CD4-positive, CD25-positive, alpha-beta regulatory T cell (primary cell): ENCODE measurements at regions not wholly inside any gene's neighbourhood (a gene's known extent, or its start where the extent isn't known, plus 50 kb on each side); places are given as distances from the start of the nearest gene placed in this dataset.
"Not testable (repeated sequence)": the region's sequence is repeated elsewhere in the genome, so short reads cannot be mapped to it uniquely, and the experiment has no call there.

Experiments used
- ATAC-seq, 2 donors: fragments of 150-1000 bp; cut with Tn5 transposase; one replicate each; pipeline ENCODE4 v1.10.0; 2021; ENCODE audit warnings: low read depth in 2 of 2, moderate number of reproducible peaks in 2 of 2, moderate library complexity in 1 of 2
- DNase-seq, 3 donors: peaks; one replicate each; pipeline versions ENCODE4 v3.0.0 to v3.0.0-alpha.2; 2012 to 2022; ENCODE audit warnings: mixed read lengths in 1 of 3
- H3K27ac ChIP-seq: one replicate; pipeline ENCODE4 v1.7.0; 2013; ENCODE audit warnings: mild to moderate bottlenecking, low read length; ENCODE audit not compliant: insufficient read depth, poor library complexity, severe bottlenecking
- H3K27me3 ChIP-seq: one replicate; pipeline ENCODE4 v1.7.0; 2013; ENCODE audit warnings: low read length; ENCODE audit not compliant: control insufficient read depth, insufficient read depth
- H3K36me3 ChIP-seq: one replicate; pipeline ENCODE4 v1.7.0; 2013; ENCODE audit warnings: mild to moderate bottlenecking, low read length, moderate library complexity; ENCODE audit not compliant: control insufficient read depth, insufficient read depth
- H3K4me1 ChIP-seq: 2 replicates; pipeline ENCODE4 v1.7.0; 2013; ENCODE audit warnings: mild to moderate bottlenecking, low read length; ENCODE audit not compliant: insufficient read depth, control insufficient read depth, poor library complexity, severe bottlenecking
- H3K4me3 ChIP-seq: one replicate; pipeline ENCODE4 v1.7.0; 2013; ENCODE audit warnings: low read depth, mild to moderate bottlenecking, low read length, moderate library complexity
- H3K9me3 ChIP-seq, 2 experiments: 1 replicate in 1 of 2; 2 replicates in 1 of 2; pipeline ENCODE4 v1.7.0; 2013; ENCODE audit warnings: low read length in 2 of 2, mild to moderate bottlenecking in 1 of 2, moderate library complexity in 1 of 2; ENCODE audit not compliant: control insufficient read depth in 2 of 2
- H3K27ac Mint-ChIP-seq, 3 donors: one replicate each; pipeline ENCODE4 v1.8.0; 2020 to 2022; ENCODE audit warnings: mild to moderate bottlenecking in 3 of 3, mixed read lengths in 3 of 3, moderate library complexity in 2 of 3
- H3K27me3 Mint-ChIP-seq: one replicate; pipeline ENCODE4 v1.8.0; 2022; ENCODE audit warnings: mild to moderate bottlenecking, mixed read lengths
- H3K36me3 Mint-ChIP-seq: one replicate; pipeline ENCODE4 v1.8.0; 2020; ENCODE audit warnings: mixed read lengths
- H3K4me1 Mint-ChIP-seq, 4 donors: one replicate each; pipeline ENCODE4 v1.8.0; 2020 to 2022; ENCODE audit warnings: mixed read lengths in 4 of 4, mild to moderate bottlenecking in 1 of 4
- H3K4me3 Mint-ChIP-seq, 4 donors: one replicate each; pipeline ENCODE4 v1.8.0; 2020 to 2022; ENCODE audit warnings: mild to moderate bottlenecking in 4 of 4, mixed read lengths in 4 of 4, moderate library complexity in 3 of 4
- H3K9me3 Mint-ChIP-seq, 7 donors: one replicate each; pipeline ENCODE4 v1.8.0; 2020 to 2022; ENCODE audit warnings: mixed read lengths in 7 of 7, mild to moderate bottlenecking in 3 of 7, moderate library complexity in 2 of 7

GRCh38 chr17:77064598-77064997 lies 76.2 kb upstream of the SEC14L1 start:
- H3K36me3 ChIP-seq: no peaks in the 10 kb centered on the region
- Mint-ChIP-seq H3K9me3 (no peaks in the 10 kb centered on the region), H3K36me3 (peaks cover 3% of the 10 kb centered on the region), H3K4me3 (no peak overlapping the region), H3K4me1 (peaks cover 0 to 2% (median 0%) of the 10 kb centered on the region in 4 donors), H3K27me3 (peaks cover 40% of the 10 kb centered on the region), H3K27ac (no peak overlapping the region)
- no peak overlapping the region for H3K4me3 ChIP-seq
- DNase-seq: no peak
- no peaks in the 10 kb centered on the region for H3K4me1 ChIP-seq
- no peaks in the 10 kb centered on the region for H3K9me3 ChIP-seq
- no peak for ATAC-seq
- no peak overlapping the region for H3K27ac ChIP-seq
- peaks cover 7% of the 10 kb centered on the region for H3K27me3 ChIP-seq

GRCh38 chr17:77066165-77066564 lies 74.6 kb upstream of the SEC14L1 start:
- no peak overlapping the region for H3K27ac Mint-ChIP-seq
- peaks cover 34% of the 10 kb centered on the region for H3K27me3 Mint-ChIP-seq
- H3K36me3 Mint-ChIP-seq: peaks cover 3% of the 10 kb centered on the region
- no peak overlapping the region for H3K4me3 ChIP-seq
- H3K4me1 ChIP-seq: no peaks in the 10 kb centered on the region
- H3K4me1 Mint-ChIP-seq: peaks cover 0 to 2% (median 0%) of the 10 kb centered on the region in 4 donors
- peaks cover 7% of the 10 kb centered on the region for H3K27me3 ChIP-seq
- H3K9me3 Mint-ChIP-seq: no peaks in the 10 kb centered on the region
- H3K9me3 ChIP-seq: no peaks in the 10 kb centered on the region
- H3K27ac ChIP-seq: no peak overlapping the region
- ATAC-seq (no peak), DNase-seq (no peak)
- H3K36me3 ChIP-seq: no peaks in the 10 kb centered on the region
- H3K4me3 Mint-ChIP-seq: no peak overlapping the region

- not testable (repeated sequence) for H3K27me3 ChIP-seq, H3K4me1 ChIP-seq, H3K4me3 ChIP-seq, H3K27ac Mint-ChIP-seq, H3K4me3 Mint-ChIP-seq, H3K9me3 Mint-ChIP-seq, H3K4me1 Mint-ChIP-seq, H3K9me3 ChIP-seq, H3K27ac ChIP-seq, H3K36me3 Mint-ChIP-seq, H3K36me3 ChIP-seq
- ATAC-seq (peak in 1 of 2 donors; percentile 55), DNase-seq (peak; percentile 18 to 48 (median 30))
- H3K27me3 Mint-ChIP-seq: peaks cover 40% of the 10 kb centered on the region
Observed at GRCh38 chr17:77066726-77067409, 73.9 kb upstream of the SEC14L1 start.

- ATAC-seq (no peak), DNase-seq (no peak)
- Mint-ChIP-seq H3K4me1 (peaks cover 0 to 2% (median 0%) of the 10 kb centered on the region in 4 donors), H3K9me3 (no peaks in the 10 kb centered on the region), H3K4me3 (no peak overlapping the region), H3K36me3 (peaks cover 3% of the 10 kb centered on the region), H3K27me3 (peaks cover 51% of the 10 kb centered on the region), H3K27ac (no peak overlapping the region)
- no peaks in the 10 kb centered on the region for H3K36me3 ChIP-seq
- H3K4me3 ChIP-seq: no peak overlapping the region
- H3K27me3 ChIP-seq: peaks cover 10% of the 10 kb centered on the region
- H3K27ac ChIP-seq: no peak overlapping the region
- no peaks in the 10 kb centered on the region for H3K9me3 ChIP-seq
- no peaks in the 10 kb centered on the region for H3K4me1 ChIP-seq
Observed at GRCh38 chr17:77068915-77069314, 71.9 kb upstream of the SEC14L1 start.

GRCh38 chr17:77070888-77071279 lies 69.9 kb upstream of the SEC14L1 start:
- H3K4me1 Mint-ChIP-seq: peaks cover 0 to 2% (median 0%) of the 10 kb centered on the region in 4 donors
- H3K27me3 ChIP-seq: peaks cover 10% of the 10 kb centered on the region
- no peak overlapping the region for H3K4me3 ChIP-seq
- H3K9me3 Mint-ChIP-seq: no peaks in the 10 kb centered on the region
- H3K36me3 Mint-ChIP-seq: peaks cover 6% of the 10 kb centered on the region
- H3K36me3 ChIP-seq: no peaks in the 10 kb centered on the region
- no peaks in the 10 kb centered on the region for H3K9me3 ChIP-seq
- ATAC-seq: no peak
- no peaks in the 10 kb centered on the region for H3K4me1 ChIP-seq
- no peak overlapping the region for H3K27ac Mint-ChIP-seq
- no peak overlapping the region for H3K27ac ChIP-seq
- no peak overlapping the region for H3K4me3 Mint-ChIP-seq
- no peak for DNase-seq
- H3K27me3 Mint-ChIP-seq: peaks cover 44% of the 10 kb centered on the region

GRCh38 chr17:77071925-77072490 lies 68.8 kb upstream of the SEC14L1 start:
- Mint-ChIP-seq H3K9me3 (no peaks in the 10 kb centered on the region), H3K4me1 (no peaks in the 10 kb centered on the region), H3K36me3 (peaks cover 3% of the 10 kb centered on the region), H3K27ac (no peak overlapping the region), H3K27me3 (peaks cover 38% of the 10 kb centered on the region), H3K4me3 (no peak overlapping the region)
- H3K4me3 ChIP-seq: no peak overlapping the region
- no peaks in the 10 kb centered on the region for H3K9me3 ChIP-seq
- DNase-seq: no peak
- no peaks in the 10 kb centered on the region for H3K36me3 ChIP-seq
- H3K4me1 ChIP-seq: no peaks in the 10 kb centered on the region
- H3K27me3 ChIP-seq: peaks cover 10% of the 10 kb centered on the region
- H3K27ac ChIP-seq: no peak overlapping the region
- no peak for ATAC-seq

GRCh38 chr17:77072670-77073069 lies 68.1 kb upstream of the SEC14L1 start:
- H3K4me3 Mint-ChIP-seq: no peak overlapping the region
- DNase-seq (no peak), ATAC-seq (no peak)
- peaks cover 36% of the 10 kb centered on the region for H3K27me3 Mint-ChIP-seq
- H3K9me3 Mint-ChIP-seq: no peaks in the 10 kb centered on the region
- H3K36me3 ChIP-seq: no peaks in the 10 kb centered on the region
- H3K4me1 Mint-ChIP-seq: no peaks in the 10 kb centered on the region
- H3K27me3 ChIP-seq: peaks cover 10% of the 10 kb centered on the region
- H3K36me3 Mint-ChIP-seq: peaks cover 3% of the 10 kb centered on the region
- no peak overlapping the region for H3K27ac Mint-ChIP-seq
- H3K9me3 ChIP-seq: no peaks in the 10 kb centered on the region
- H3K27ac ChIP-seq: no peak overlapping the region
- H3K4me3 ChIP-seq: no peak overlapping the region
- no peaks in the 10 kb centered on the region for H3K4me1 ChIP-seq

- H3K9me3 Mint-ChIP-seq: no peaks in the 10 kb centered on the region
Observed at GRCh38 chr17:77074681-77075080, 66.1 kb upstream of the SEC14L1 start.

More at GRCh38 chr17:77074681-77075080, 66.1 kb upstream of the SEC14L1 start:
- H3K36me3 ChIP-seq: no peaks in the 10 kb centered on the region
- H3K27me3 Mint-ChIP-seq: peaks cover 20% of the 10 kb centered on the region
- no peak overlapping the region for H3K4me3 Mint-ChIP-seq
- H3K27ac Mint-ChIP-seq: no peak overlapping the region
- no peaks in the 10 kb centered on the region for H3K4me1 Mint-ChIP-seq
- peaks cover 3% of the 10 kb centered on the region for H3K36me3 Mint-ChIP-seq
- no peaks in the 10 kb centered on the region for H3K4me1 ChIP-seq
- ATAC-seq (no peak), DNase-seq (no peak)
- no peak overlapping the region for H3K4me3 ChIP-seq
- no peak overlapping the region for H3K27ac ChIP-seq
- H3K27me3 ChIP-seq: peaks cover 3% of the 10 kb centered on the region
- no peaks in the 10 kb centered on the region for H3K9me3 ChIP-seq
